ENCODE measurements at regions not wholly inside any gene's neighbourhood (a gene's known extent, or its start where the extent isn't known, plus 50 kb on each side); places are given as distances from the start of the nearest gene placed in this dataset.

DNA sequence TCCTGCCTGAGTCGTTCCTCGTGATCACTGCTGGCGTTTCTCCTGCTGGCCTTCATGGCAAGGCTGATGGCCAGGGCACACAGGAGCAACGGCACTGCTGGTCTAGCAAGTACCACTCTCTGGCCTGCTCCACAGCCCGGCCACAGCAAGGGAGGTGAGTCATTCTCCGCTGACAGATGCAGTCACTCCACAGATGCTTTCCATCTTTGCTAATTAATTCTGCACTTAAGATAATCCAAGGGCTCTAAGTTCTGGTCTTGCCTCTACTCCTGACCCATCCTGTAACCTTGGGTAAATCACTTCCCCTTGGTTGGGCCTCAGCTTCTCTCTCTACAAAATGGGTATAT, 244.4 kb downstream of the RPS24 start:
- DNase-seq = no peak

DNA sequence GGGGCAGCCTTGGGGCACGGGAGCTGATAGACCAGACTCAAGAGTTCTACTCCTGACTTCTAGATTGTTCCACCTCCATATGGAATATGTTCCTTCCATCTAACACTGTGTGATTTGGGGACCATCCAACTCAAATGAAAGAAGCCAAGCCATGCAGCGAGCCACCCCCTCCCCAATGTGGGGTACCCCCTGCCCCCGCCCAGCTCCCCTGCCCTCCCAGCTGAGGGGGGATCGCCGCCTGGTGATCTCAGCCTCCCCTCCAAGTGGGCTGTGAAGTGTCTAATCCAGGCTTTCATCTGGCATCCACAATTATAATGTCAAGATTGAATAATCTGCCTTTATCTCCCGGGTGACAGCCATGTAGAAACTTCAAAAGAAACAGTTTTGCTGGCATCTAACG, 246.1 kb downstream of the RPS24 start:
- DNase-seq = no peak

DNA sequence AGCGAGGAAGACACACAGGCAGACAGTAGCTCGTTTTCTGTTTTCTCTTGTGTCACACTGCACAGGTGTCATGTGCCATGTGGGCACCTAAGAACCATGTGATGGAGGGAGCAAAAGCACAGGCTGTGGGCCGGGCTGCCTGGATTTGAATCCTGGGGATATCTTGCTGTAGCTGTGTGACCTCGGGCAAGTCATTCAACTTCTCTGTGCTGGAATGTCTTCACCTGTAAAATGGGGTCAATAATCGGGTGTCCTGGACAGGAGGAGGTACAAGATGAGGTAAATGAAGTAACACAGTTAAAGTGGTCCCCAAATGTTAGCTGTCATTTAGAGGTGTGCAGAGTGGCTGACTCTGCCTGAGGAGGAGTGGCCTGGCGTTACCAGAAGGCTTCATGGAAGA, 246.9 kb downstream of the RPS24 start:
- DNase-seq = no peak

DNA sequence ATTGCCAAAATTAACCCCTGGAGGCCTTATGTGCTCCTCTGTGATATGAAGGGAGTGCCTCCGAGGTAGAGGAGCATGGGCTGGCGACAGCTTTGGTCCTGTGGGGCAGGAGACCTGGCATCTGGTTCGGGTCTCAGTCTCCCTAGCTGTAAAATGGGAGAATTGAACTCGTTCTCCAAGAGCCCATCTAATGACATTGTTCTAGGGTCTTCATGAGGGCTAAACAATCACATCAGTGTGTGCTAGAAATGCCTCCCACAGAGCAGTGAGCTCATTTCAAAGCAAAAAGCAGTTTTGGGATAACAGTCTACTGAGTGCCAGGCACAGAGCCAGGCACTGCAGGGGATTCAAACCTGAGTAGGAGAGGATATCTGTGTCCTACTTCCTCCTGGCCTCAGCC, 248.0 kb downstream of the RPS24 start:
- no peak for DNase-seq

DNA sequence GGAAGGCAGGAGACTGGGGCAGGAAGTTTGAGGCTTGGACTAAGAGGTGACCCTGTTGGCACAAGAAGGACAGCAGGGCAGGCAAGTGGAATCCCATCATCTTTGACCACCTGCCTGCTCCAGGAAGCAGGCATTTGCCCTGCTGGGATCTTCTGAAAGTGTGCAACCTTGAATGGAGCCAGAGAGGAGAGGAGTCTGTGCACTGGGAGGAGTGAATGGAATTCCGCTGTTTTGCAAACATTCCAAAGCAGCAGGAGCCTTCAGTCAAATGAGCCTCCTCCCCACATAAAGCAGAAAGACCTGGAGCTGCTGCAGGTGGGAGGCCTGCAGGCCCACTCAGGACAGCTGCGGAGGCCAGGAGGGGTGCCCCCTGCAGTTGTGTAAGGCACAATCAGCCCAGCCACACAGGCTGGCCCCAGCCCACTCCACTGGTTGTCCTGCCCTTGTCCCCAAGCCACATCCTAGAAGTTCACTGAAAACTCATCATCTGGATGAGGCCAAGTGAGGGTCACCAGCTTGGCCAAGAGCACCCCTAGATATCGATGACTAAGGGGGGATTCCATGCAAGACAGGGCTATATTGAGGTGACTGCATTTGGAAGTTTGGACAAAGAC, 249.5 kb downstream of the RPS24 start:
- DNase-seq = no peak

DNA sequence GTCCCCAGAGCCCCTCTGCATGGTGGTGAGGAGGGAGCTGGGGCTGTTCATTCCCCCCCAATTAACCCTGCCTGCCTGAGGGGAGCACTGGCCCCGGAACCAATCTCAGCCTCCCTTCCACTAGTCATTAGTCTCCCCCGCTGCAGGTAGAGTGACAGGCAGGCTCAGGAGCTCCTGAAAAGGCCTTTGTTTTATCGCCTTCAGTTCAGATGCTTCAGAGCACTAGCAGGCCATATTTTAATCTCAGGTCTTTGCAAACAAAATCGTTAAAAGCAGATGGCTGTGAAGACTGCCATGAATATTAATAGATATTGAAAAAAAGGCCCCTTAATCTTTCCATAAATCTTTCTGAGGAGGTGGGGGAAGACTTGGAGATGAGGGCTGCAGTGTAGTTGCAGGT, 250.7 kb downstream of the RPS24 start:
- DNase-seq = no peak

DNA sequence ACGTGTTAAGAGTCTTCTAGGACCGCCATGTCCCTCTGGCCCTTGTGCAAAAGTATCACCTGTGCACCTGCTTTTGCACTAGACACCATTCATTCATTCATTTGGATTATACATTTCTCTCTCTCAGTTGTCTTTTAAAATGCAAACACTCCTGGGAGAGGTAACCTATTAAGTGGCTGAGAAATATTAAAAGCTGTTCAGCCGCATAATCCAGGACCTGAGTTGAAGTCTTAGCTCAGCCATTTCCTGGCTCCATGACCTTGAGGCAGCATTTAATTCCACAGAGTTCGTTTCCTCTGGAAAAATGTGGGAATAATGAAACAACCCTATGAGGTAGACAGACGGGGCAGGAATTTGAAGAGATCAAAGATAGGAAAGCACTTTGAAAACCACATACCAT, 251.6 kb downstream of the RPS24 start:
- no peak for DNase-seq

DNA sequence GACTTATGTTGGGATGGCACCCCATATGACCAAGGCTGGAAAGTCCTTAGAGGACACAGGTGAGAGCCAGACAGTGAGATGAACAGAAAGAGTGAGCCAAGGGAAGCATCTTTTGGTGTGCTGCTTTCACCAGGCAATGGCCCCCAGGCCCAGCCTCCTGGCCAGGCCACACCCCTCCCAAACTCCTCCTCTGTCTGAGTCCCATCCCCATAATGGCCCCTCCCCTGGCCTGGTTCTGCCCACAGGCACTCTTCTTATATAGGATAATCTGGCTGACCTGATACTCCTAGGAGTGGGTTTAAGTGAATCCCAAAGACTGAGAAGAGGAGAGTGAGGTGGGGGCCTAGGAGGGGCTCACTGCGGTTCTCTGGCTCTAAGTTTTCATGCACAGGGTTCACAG, 252.5 kb downstream of the RPS24 start:
- no peak for DNase-seq

DNA sequence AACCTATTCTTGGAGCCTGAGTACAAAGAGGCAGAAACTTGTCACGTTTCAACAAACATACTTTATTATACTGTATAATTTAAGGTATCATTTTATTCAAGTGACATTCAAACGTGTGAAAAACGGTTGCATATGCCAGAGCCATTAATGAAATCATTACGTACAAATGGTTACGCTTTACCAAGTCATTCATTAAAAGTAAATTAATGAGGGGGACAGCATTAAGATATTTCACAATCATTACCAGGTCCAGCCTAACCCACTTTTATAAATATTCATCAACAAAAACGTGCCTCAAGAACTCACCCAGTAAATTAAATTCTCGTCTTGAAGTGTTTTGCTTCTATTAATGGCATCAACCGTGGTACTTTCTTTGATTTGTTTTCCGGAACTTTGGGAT, 253.0 kb downstream of the RPS24 start:
- no peak for DNase-seq

DNA sequence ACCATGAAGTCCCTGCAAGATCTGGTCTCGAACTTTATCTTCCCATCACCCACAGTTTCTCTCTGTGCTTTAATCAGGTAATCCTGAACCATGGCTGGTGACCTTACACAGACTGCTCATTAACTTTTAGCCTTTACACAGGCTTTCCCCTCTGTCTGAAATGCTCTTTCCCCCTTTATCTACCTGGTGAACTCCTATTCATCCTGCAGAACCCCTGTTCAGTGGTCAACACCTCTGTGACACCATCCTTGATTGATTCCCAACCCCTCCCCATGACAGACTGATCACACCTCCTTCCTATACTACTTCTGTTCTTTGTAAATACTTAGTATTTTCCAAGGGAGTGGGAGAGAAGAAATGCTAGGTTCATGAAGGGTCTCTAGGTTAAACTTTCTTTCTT, 254.0 kb downstream of the RPS24 start:
- no peak for DNase-seq

DNA sequence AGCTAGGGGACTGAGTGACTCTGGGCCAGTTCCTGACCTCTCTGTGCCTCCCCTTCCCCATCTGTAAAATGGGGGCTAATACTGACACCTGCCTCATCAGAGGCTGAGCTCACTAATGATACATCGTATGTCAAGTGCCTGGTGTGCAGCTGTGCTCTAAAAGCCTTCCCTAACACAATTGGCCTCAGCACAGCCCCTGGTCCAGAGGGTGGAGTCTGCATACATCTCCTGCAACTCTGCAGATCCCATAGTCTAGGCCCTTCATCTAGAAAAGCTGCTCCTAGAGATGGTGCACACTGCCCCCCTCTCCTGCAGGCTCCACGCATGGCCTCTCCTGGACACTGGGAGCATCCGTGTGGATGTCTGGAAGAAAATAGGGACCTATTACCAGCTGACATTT, 255.0 kb downstream of the RPS24 start:
- no peak for DNase-seq

DNA sequence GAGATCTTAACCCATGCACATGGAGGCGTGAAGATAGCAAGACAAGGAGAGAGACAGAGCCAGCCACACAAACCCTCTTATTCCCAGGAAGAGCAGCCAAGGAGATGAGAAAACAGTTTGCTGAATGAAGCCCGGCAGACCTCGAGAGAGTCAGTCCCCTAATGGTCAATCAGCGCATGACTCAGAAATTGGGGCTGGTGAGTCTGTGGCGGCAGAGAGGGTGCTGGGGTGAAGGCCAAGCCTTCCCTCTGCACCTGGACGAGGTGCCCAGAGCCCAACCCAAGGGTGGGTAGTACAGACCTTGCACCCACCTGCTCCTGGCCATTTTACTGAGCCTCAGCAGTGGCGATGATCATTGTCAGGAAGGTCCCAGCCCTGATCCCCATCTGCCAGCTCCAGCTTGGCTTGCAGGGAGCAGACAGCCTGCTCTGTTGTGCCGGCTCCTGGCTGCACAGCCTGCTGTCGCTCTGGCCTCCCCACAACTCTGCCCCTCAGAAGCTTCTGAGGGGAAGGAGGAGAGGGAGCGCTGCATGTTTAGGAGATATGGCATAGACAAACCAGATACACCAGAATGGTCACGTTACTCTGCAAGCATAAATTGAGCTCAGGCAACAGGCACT, 256.6 kb downstream of the RPS24 start:
- no peak for DNase-seq

DNA sequence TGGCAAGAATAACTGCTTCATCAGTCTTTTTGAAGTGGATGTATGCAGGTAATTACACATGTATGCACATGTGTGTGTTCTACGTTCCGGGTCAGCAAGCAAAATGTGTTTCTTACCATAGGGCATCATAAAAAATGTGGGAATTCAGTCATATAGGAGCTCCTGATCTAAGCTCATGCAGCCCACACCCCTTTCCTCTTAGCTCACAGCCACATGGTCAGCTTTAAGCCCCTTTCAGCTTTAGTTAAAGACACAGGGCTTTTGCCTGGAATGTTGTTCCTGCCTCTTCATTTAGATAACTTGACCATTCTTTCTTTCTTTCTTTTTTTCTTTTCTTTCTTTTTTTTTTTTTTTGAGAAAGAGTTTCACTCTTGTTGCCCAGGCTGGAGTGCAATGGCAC, 258.1 kb downstream of the RPS24 start:
- no peak for DNase-seq

DNA sequence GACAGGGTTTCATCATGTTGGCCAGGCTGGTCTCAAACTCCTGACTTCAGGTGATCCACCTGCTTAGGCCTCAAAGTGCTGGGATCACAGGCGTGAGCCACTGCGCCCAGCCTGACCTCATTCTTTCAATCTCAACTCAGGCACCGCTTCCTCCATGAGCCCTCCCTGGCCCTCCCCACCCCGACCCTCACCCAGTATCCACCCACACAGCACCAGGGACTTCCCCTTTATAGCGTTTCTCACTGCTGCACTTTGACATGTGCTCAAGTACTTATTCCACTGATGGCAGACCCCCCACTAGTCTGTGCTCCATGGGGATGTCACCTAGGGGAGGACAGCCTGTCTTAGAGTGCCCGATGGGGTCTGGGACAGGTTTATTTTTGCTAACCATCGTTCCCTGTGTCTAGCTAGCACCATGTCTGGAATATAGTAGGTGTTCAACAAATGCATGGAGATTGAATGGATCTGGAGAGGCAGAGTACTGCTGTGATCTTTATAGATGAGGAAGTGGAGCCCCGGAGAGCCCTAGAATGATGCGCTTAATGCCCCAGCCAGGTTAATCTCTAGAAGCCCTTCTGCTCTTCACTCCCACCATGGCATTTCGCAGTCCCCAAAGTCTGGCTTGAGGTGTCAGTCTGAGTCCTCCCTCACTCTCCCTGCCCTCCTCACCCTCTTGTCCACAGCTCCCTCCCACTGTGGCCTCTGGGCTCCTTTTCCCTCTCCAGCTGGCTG, 258.8 kb downstream of the RPS24 start:
- no peak for DNase-seq

DNA sequence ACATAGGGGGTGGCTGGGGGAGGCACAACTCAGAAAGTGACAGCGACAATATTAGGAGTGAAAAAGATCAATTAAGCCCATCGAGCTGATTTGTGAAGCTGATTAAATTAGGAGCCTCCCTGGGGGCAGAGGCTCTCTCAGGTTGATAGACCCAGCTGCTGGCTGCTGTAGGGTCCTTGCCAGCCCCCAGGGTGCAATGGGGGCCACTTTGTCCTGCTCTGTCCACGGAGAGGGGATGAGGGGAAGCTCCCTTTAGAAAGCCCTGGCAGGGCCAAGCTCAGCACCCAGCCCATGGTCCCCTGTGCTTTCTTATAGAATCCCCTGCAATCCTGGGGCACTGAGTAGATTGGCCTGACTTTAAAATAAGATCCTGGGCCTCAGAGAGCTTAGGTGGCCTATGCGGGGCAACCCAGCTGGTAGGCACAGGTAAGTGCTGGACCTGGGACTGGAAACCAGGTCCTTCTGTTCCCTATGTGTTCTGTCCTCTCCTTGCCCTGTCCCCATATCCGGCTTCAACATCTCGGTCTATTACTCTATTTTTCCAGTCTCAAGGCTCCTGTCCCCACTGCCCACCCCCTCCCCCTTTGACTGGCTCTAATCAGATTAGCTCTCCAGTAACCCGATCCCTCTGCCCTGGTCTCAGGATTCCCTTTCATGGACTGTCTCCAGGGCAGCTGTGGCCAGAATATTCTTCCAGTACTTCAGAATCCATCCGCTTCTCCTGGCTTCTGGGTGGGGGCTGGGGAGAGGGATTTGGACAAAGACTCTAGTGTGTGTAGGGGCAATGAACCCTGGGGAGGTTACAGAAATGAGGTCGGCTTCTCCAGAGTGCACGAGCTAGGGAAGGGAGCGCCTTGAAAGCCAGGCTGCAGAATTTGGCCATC, 259.6 kb downstream of the RPS24 start:
- no peak for DNase-seq

DNA sequence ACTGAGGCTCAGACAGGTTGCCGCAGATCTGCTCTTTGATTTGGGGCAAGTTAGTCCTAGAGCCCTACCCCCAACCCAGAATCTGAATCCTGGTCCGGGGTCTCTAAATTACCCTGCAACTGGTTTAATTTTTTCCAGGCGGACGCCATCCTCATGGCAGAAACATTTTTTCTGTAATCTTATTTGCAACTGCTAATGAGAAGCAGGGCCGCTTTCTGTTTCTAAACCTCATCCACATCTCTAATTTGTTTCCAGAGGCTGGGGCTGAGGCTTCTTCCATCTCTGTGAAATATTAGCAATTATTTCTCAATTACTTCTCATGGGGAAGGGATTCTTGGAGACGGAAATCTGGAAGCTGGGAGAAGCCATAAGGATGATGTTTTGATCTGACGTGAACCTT, 261.6 kb downstream of the RPS24 start:
- DNase-seq = no peak

DNA sequence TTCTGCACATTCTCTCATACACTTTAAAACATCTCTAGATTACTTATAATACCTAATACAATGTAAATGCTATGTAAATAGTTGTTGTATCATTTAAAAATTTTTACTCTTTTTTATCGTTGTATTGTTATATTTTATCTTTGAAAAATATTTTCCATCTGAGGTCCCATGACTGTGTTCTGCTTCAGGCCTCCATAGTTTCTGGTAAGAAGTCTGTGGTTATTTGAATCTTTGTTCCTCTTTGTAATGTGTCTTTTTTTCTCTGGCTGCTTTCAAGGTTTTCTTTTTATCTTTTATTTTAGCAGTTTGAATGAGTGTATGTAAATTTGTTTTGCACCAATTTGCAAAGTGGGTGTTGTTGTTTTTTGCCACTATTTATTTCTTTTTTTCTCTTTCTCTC, 263.1 kb downstream of the RPS24 start:
- no peak for DNase-seq

DNA sequence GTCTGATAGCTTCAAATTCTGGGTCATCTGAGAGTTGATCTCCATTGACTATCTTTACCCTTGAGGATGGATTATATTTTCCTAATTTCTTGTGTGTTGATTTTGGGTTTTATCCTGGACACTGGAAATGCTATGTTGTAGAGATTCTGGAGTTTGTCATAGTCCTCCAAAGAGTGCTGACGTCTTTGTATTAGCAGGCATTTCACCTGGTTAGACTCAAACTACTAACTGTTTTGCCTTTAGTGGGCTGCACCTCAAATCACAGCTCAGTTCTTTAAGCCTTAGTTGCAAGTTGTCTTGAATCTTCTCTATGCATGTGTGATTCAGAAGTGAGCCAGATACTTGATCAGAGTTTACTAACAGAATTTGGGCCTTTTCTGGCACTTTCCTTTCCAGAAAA, 264.3 kb downstream of the RPS24 start:
- no peak for DNase-seq

DNA sequence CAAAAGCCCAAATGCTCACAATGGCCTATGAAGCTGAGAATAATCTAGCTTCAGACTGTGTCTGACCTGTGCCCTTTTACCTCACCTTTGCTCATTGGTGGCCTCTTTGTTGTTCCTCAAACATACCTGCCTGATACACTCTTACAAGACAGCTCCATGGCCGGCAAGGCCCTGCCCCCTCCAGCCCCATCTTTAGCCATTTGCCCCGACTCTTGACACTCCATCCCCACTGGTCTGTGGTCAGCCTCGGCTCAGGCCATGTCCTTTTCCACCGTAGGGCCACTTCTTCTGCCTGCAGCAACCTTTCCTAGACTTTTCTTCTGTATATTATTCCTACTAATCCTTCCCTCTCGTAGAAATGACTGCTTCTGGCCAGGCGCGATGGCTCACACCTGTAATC, 265.2 kb downstream of the RPS24 start:
- no peak for DNase-seq

DNA sequence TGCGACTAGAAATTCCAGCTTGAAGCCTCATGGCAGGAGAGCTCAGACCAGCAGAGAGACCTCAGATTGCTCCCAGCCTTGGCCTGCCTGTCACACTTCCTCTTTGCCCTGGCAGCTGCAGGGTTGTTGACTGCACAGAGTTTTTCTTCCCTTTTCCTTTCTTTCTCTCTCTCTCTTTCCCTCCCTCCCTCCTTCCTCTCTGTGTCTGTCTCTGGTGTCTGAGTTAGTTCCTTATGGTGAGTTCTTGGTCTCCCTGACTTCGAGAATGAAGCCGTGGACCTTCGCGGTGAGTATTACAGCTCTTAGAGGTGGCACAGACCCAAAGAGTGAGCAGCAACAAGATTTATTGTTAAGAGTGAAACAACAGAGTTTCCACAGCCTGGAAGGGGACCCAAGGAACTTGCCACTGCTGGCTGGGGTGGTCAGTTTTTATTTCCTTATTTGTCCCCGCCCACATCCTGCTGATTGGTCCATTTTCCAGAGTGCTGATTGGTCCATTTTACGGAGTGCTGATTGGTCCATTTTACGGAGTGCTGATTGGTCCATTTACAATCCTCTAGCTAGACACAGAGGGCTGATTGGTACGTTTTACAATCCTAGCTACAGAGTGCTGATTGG, 266.3 kb downstream of the RPS24 start:
- DNase-seq = no peak

DNA sequence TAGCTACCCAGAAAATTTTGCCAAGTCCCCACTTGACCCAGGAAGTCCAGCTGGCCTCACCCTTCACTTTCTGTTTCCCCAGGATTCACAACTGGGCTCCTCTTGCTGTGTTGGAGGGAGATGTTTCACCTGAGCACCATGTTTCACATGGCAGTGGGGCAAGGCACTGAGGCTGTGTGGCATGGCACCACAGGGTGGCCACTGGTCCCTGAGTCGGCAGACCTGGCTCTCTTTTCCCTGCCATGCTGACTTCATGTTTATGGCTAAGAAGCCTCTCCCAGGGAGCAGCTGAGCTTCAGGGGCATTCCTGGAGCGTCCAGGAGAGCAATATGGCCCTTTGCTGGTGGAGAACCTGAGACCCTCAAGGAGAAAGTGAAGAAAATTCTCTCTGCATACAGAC, 266.9 kb downstream of the RPS24 start:
- no peak for DNase-seq

DNA sequence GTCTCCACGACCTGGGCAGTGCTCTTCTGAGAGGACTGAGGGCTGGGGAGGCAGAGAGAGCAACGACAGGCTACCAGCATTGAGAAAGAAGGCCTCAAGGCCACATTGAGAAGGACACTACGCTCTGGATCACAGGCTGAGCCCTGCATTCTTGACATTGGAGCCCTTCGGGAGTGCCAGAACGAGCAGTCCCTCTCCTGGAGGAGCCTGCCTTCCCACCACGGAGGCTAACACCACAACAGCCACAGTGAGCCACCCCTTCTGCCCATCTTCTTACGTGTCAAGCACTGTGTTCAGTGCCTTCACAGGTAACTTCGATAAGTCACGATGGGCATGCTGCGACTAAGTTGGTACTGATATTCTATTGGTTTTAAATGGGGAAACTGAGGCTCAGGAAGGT, 267.8 kb downstream of the RPS24 start:
- no peak for DNase-seq

Measured in NCI-H187 (cell line).